Activated CD4-positive, alpha-beta T cell treated with anti-CD3 and anti-CD28 coated beads, Interleukin-2, Interleukin-6, amounts not matched to agents 100 ng/mL and 50 ng/mL, durations not matched to agents 16 hours and 8 hours (primary cell): ENCODE measurements at regions not wholly inside any gene's neighbourhood (a gene's known extent, or its start where the extent isn't known, plus 50 kb on each side); places are given as distances from the start of the nearest gene placed in this dataset.

Source experiments
- DNase-seq: peaks from one replicate; pipeline ENCODE4 v3.0.0-alpha.2; 2020

- no peak for DNase-seq
Observed at GRCh38 chr6:167049275-167049674, 50.1 kb downstream of the CEP43 start.

GRCh38 chr6:167050903-167051302 lies 51.7 kb downstream of the CEP43 start:
- no peak for DNase-seq

GRCh38 chr6:167053895-167054530 lies 54.8 kb downstream of the CEP43 start:
- DNase-seq: no peak

- DNase-seq: no peak
Observed at GRCh38 chr6:167054987-167055386, 55.8 kb downstream of the CEP43 start.

- peak; percentile 69 for DNase-seq
Observed at GRCh38 chr6:167056370-167056769, 57.2 kb downstream of the CEP43 start.

GRCh38 chr6:167058261-167058660 lies 59.1 kb downstream of the CEP43 start:
- DNase-seq: no peak
